HL-60 (cell line): ENCODE measurements at regions not wholly inside any gene's neighbourhood (a gene's known extent, or its start where the extent isn't known, plus 50 kb on each side); places are given as distances from the start of the nearest gene placed in this dataset.

Experiments
- POLR2AphosphoS5 ChIP-seq: IDR thresholded peaks from 2 replicates; pipeline ENCODE4 v1.6.1; 2012; ENCODE audit warnings: low read depth
- TF ChIP-seq, protein P1 (sequence below): IDR thresholded peaks from one replicate; pipeline ENCODE4 v1.5.1; 2011; ENCODE audit warnings: low read length, control low read depth, inconsistent platforms; ENCODE audit not compliant: insufficient read depth

DNA sequence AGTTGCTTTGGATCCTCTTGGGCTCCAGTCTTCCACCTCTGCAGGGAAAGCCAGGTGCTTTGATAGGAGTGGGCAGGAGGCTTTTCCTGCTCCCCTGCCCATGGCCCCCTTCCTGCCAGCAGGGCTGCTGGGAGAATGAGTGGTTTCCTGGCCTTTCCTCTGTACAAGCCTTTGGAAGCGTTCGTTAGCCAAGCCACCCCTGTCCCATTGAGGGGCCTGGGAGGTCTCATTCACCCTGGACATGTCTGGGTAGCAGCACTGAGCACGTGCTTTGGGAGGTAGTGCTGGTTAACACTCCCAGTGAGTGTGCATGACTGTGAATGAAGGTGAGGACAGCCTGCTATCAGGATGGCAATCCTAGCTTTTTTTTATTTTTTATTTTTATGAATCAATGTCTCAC, 118.5 kb upstream of the CACNA1E start:
- TF ChIP-seq, protein P1, sequence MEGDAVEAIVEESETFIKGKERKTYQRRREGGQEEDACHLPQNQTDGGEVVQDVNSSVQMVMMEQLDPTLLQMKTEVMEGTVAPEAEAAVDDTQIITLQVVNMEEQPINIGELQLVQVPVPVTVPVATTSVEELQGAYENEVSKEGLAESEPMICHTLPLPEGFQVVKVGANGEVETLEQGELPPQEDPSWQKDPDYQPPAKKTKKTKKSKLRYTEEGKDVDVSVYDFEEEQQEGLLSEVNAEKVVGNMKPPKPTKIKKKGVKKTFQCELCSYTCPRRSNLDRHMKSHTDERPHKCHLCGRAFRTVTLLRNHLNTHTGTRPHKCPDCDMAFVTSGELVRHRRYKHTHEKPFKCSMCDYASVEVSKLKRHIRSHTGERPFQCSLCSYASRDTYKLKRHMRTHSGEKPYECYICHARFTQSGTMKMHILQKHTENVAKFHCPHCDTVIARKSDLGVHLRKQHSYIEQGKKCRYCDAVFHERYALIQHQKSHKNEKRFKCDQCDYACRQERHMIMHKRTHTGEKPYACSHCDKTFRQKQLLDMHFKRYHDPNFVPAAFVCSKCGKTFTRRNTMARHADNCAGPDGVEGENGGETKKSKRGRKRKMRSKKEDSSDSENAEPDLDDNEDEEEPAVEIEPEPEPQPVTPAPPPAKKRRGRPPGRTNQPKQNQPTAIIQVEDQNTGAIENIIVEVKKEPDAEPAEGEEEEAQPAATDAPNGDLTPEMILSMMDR: no peak
- no peak for TF ChIP-seq POLR2AphosphoS5
